ENCODE measurements at regions not wholly inside any gene's neighbourhood (a gene's known extent, or its start where the extent isn't known, plus 50 kb on each side); places are given as distances from the start of the nearest gene placed in this dataset.

- no peak overlapping the region; the same call in 1 of the 2 replicates for H3K27ac ChIP-seq
- no peaks in the 10 kb centered on the region for H3K9me3 ChIP-seq (replicated peaks)
- H3K4me3 ChIP-seq, result no peak overlapping the region
- peaks cover 13% of the 10 kb centered on the region for H3K4me1 ChIP-seq
- H3K27me3 ChIP-seq, result no peaks in the 10 kb centered on the region
- no peaks in the 10 kb centered on the region for H3K36me3 ChIP-seq
- no peak for DNase-seq
These were observed 60.1 kb downstream of the NABP1 start for GRCh38 chr2:191738003-191738402.

GRCh38 chr2:191738667-191739066 is 60.7 kb downstream of the NABP1 start:
- no peaks in the 10 kb centered on the region for H3K27me3 ChIP-seq
- peak overlapping the region; percentile 34; the same call in 1 of the 2 replicates for H3K27ac ChIP-seq
- peak in 1 of 2 experiments; percentile 57 for DNase-seq
- H3K4me3 ChIP-seq, result peak overlapping the region; percentile 33
- no peaks in the 10 kb centered on the region for H3K9me3 ChIP-seq (replicated peaks)
- peaks cover 13% of the 10 kb centered on the region for H3K4me1 ChIP-seq
- no peaks in the 10 kb centered on the region for H3K36me3 ChIP-seq

GRCh38 chr2:191739194-191739593 is 61.3 kb downstream of the NABP1 start:
- H3K27me3 ChIP-seq, result no peaks in the 10 kb centered on the region
- H3K27ac ChIP-seq, result peak overlapping the region; percentile 34; the same call in 1 of the 2 replicates
- DNase-seq, result peak; percentile 36 to 62
- H3K36me3 ChIP-seq, result no peaks in the 10 kb centered on the region
- H3K4me1 ChIP-seq, result peaks cover 13% of the 10 kb centered on the region
- no peaks in the 10 kb centered on the region for H3K9me3 ChIP-seq (replicated peaks)
- peak overlapping the region; percentile 33 for H3K4me3 ChIP-seq

GRCh38 chr2:191740016-191740419 is 62.1 kb downstream of the NABP1 start:
- no peak overlapping the region for H3K27ac ChIP-seq
- no peaks in the 10 kb centered on the region for H3K27me3 ChIP-seq
- peaks cover 13% of the 10 kb centered on the region for H3K4me1 ChIP-seq
- peak; percentile 29 to 47 for DNase-seq
- H3K9me3 ChIP-seq (replicated peaks), result no peaks in the 10 kb centered on the region
- H3K4me3 ChIP-seq, result no peak overlapping the region
- H3K36me3 ChIP-seq, result no peaks in the 10 kb centered on the region

- H3K27me3 ChIP-seq, result no peaks in the 10 kb centered on the region
- H3K36me3 ChIP-seq, result no peaks in the 10 kb centered on the region
- DNase-seq, result no peak
- no peak overlapping the region for H3K4me3 ChIP-seq
- no peak overlapping the region for H3K27ac ChIP-seq
- H3K9me3 ChIP-seq (replicated peaks), result no peaks in the 10 kb centered on the region
- peaks cover 13% of the 10 kb centered on the region for H3K4me1 ChIP-seq
These were observed 62.8 kb downstream of the NABP1 start for GRCh38 chr2:191740759-191741158.

GRCh38 chr2:191746346-191747169 is 68.6 kb downstream of the NABP1 start:
- Histone ChIP-seq H3K4me3 (no peak overlapping the region), H3K36me3 (no peaks in the 10 kb centered on the region), H3K27ac (no peak overlapping the region), H3K9me3 (replicated peaks) (no peaks in the 10 kb centered on the region), H3K4me1 (no peaks in the 10 kb centered on the region), H3K27me3 (no peaks in the 10 kb centered on the region)
- DNase-seq, result no peak

- Histone ChIP-seq H3K27me3 (no peaks in the 10 kb centered on the region), H3K27ac (no peak overlapping the region), H3K9me3 (replicated peaks) (no peaks in the 10 kb centered on the region), H3K4me1 (no peaks in the 10 kb centered on the region), H3K4me3 (no peak overlapping the region), H3K36me3 (no peaks in the 10 kb centered on the region)
- DNase-seq, result no peak
These were observed 69.2 kb downstream of the NABP1 start for GRCh38 chr2:191747170-191747530.

- Histone ChIP-seq H3K36me3 (no peaks in the 10 kb centered on the region), H3K4me3 (no peak overlapping the region), H3K9me3 (replicated peaks) (no peaks in the 10 kb centered on the region), H3K4me1 (no peaks in the 10 kb centered on the region), H3K27me3 (no peaks in the 10 kb centered on the region), H3K27ac (no peak overlapping the region)
- no peak for DNase-seq
These were observed 70.1 kb downstream of the NABP1 start for GRCh38 chr2:191748059-191748461.

GRCh38 chr2:191748528-191749180 is 70.7 kb downstream of the NABP1 start:
- Histone ChIP-seq H3K4me1 (no peaks in the 10 kb centered on the region), H3K9me3 (replicated peaks) (no peaks in the 10 kb centered on the region), H3K4me3 (no peak overlapping the region), H3K27me3 (no peaks in the 10 kb centered on the region), H3K36me3 (no peaks in the 10 kb centered on the region), H3K27ac (no peak overlapping the region)
- no peak for DNase-seq

- no peaks in the 10 kb centered on the region for H3K4me1 ChIP-seq
- no peaks in the 10 kb centered on the region for H3K36me3 ChIP-seq
- no peaks in the 10 kb centered on the region for H3K9me3 ChIP-seq (replicated peaks)
- H3K4me3 ChIP-seq, result no peak overlapping the region
- H3K27ac ChIP-seq, result no peak overlapping the region
- no peak for DNase-seq
- H3K27me3 ChIP-seq, result no peaks in the 10 kb centered on the region
These were observed 71.2 kb downstream of the NABP1 start for GRCh38 chr2:191749181-191749540.

GRCh38 chr2:191754103-191754502 is 76.2 kb downstream of the NABP1 start:
- no peaks in the 10 kb centered on the region for H3K9me3 ChIP-seq (replicated peaks)
- H3K27me3 ChIP-seq, result no peaks in the 10 kb centered on the region
- no peak for DNase-seq
- no peak overlapping the region for H3K27ac ChIP-seq
- 0 out of 2 replicates have a peak, but pooled peaks cover 2% of the 10 kb centered on the region for H3K4me1 ChIP-seq
- H3K4me3 ChIP-seq, result no peak overlapping the region
- H3K36me3 ChIP-seq, result no peaks in the 10 kb centered on the region

GRCh38 chr2:191756761-191757160 is 78.8 kb downstream of the NABP1 start:
- Histone ChIP-seq H3K4me1 (0 out of 2 replicates have a peak, but pooled peaks cover 2% of the 10 kb centered on the region), H3K4me3 (no peak overlapping the region), H3K9me3 (replicated peaks) (no peaks in the 10 kb centered on the region), H3K27me3 (no peaks in the 10 kb centered on the region), H3K36me3 (no peaks in the 10 kb centered on the region), H3K27ac (no peak overlapping the region)
- DNase-seq, result no peak

GRCh38 chr2:191757208-191757607 is 79.3 kb downstream of the NABP1 start:
- H3K27ac ChIP-seq, result no peak overlapping the region
- peak in 1 of 2 experiments; percentile 32 for DNase-seq
- 0 out of 2 replicates have a peak, but pooled peaks cover 2% of the 10 kb centered on the region for H3K4me1 ChIP-seq
- H3K9me3 ChIP-seq (replicated peaks), result no peaks in the 10 kb centered on the region
- no peaks in the 10 kb centered on the region for H3K36me3 ChIP-seq
- H3K4me3 ChIP-seq, result no peak overlapping the region
- H3K27me3 ChIP-seq, result no peaks in the 10 kb centered on the region

GRCh38 chr2:191758518-191759507 is 80.9 kb downstream of the NABP1 start:
- Histone ChIP-seq H3K27me3 (no peaks in the 10 kb centered on the region), H3K4me1 (0 out of 2 replicates have a peak, but pooled peaks cover 2% of the 10 kb centered on the region), H3K9me3 (replicated peaks) (no peaks in the 10 kb centered on the region), H3K36me3 (no peaks in the 10 kb centered on the region), H3K27ac (no peak overlapping the region), H3K4me3 (peak overlapping the region; percentile 15)
- peak; percentile 86 to 96 for DNase-seq

All from SJCRH30 (cell line).